Hepatocyte (in vitro differentiated cells): ENCODE measurements at regions not wholly inside any gene's neighbourhood (a gene's known extent, or its start where the extent isn't known, plus 50 kb on each side); places are given as distances from the start of the nearest gene placed in this dataset.
"Not testable (repeated sequence)": the region's sequence is repeated elsewhere in the genome, so short reads cannot be mapped to it uniquely, and the experiment has no call there.

Experiments used
- DNase-seq: peaks from one replicate; pipeline ENCODE4 v3.0.0-alpha.2; 2016; ENCODE audit warnings: low spot score
- H2AFZ ChIP-seq: fragments of 200-600 bp; sonication (generic); 2 replicates; pipeline ENCODE4 v1.6.0; 2016; ENCODE audit warnings: antibody characterized with exemption, mild to moderate bottlenecking
- H3K27ac ChIP-seq: fragments of 200-600 bp; sonication (generic); 2 replicates; pipeline ENCODE4 v1.5.1; 2016; ENCODE audit warnings: mild to moderate bottlenecking
- H3K27me3 ChIP-seq: fragments of 200-600 bp; sonication (generic); 2 replicates; pipeline ENCODE4 v1.6.1; 2016
- H3K36me3 ChIP-seq: fragments of 200-600 bp; sonication (generic); replicated peaks from 2 replicates; pipeline ENCODE4 v1.5.1; 2016; ENCODE audit warnings: low read depth; ENCODE audit not compliant: insufficient read depth
- H3K4me1 ChIP-seq: fragments of 200-600 bp; sonication (generic); 2 replicates; pipeline ENCODE4 v1.5.1; 2016; ENCODE audit warnings: mild to moderate bottlenecking, moderate library complexity; ENCODE audit not compliant: insufficient read depth
- H3K4me2 ChIP-seq: fragments of 200-600 bp; sonication (generic); 2 replicates; pipeline ENCODE4 v1.6.0; 2016
- H3K4me3 ChIP-seq: fragments of 200-600 bp; sonication (generic); 2 replicates; pipeline ENCODE4 v1.5.1; 2016; ENCODE audit warnings: mild to moderate bottlenecking
- H3K79me2 ChIP-seq: fragments of 200-600 bp; sonication (generic); 2 replicates; pipeline ENCODE4 v1.6.0; 2017; ENCODE audit warnings: mild to moderate bottlenecking
- H3K9me2 ChIP-seq: fragments of 200-600 bp; sonication (generic); replicated peaks from 2 replicates; pipeline ENCODE4 v1.6.0; 2017; ENCODE audit warnings: mild to moderate bottlenecking; ENCODE audit not compliant: insufficient read depth
- H3K9me3 ChIP-seq: fragments of 200-600 bp; sonication (generic); 2 replicates; pipeline ENCODE4 v1.5.1; 2016; ENCODE audit warnings: low read depth, mild to moderate bottlenecking
- H4K20me1 ChIP-seq: fragments of 200-600 bp; sonication (generic); 2 replicates; pipeline ENCODE4 v1.6.0; 2016; ENCODE audit warnings: mild to moderate bottlenecking; ENCODE audit not compliant: insufficient read depth, poor library complexity, severe bottlenecking
- EZH2 ChIP-seq: fragments of 200-600 bp; sonication (generic); IDR thresholded peaks from 2 replicates; pipeline ENCODE4 v1.6.1; 2016; ENCODE audit warnings: antibody characterized with exemption, mild to moderate bottlenecking, borderline replicate concordance
- EZH2phosphoT487 ChIP-seq: fragments of 200-600 bp; sonication (generic); IDR thresholded peaks from one replicate; pipeline ENCODE4 v1.6.1; 2018; ENCODE audit warnings: antibody characterized with exemption, mild to moderate bottlenecking, low read depth, moderate library complexity; ENCODE audit not compliant: unreplicated experiment, severe bottlenecking
- WGBS: methylation state at CpG from one replicate; pipeline ENCODE4 v1.1.6; 2016; ENCODE audit warnings: low lambda C conversion rate; ENCODE audit errors: missing lambda C conversion rate; 5-methylcytosine and 5-hydroxymethylcytosine counted together
- TF ChIP-seq, protein P1 (sequence below): fragments of 200-600 bp; sonication (generic); IDR thresholded peaks from 2 replicates; pipeline ENCODE4 v1.5.1; 2016; ENCODE audit warnings: antibody characterized with exemption, mild to moderate bottlenecking; ENCODE audit not compliant: poor library complexity

DNA sequence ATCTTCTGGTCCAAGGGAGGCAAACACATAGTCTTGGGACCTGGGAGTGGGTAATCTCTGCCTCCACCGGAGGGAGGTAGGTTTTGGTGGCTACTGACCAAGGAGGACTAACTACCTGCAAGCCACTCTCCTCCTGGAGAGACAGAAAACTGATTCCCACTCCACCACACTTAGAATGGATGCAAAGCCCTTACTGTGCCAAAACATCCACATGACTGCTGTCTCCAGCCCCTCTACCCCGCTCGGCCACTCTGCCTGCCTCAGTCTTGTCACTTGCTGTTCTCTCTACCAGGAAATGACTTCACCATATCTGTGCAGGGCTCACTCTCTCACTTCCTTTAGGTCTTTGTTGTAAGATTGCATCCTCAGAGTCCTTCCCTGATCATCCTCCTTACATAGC lies 129.5 kb upstream of the ARG1 start:
- no peak overlapping the region for H3K4me3 ChIP-seq
- no peak for DNase-seq
- no peak overlapping the region for H2AFZ ChIP-seq
- no peaks in the 10 kb centered on the region for H3K4me1 ChIP-seq
- H3K9me3 ChIP-seq = no peaks in the 10 kb centered on the region
- no peaks in the 10 kb centered on the region for H3K27me3 ChIP-seq
- no peak overlapping the region for H3K27ac ChIP-seq
- H3K9me2 ChIP-seq = no peaks in the 10 kb centered on the region
- H3K36me3 ChIP-seq = no peaks in the 10 kb centered on the region
- TF ChIP-seq, protein P1, sequence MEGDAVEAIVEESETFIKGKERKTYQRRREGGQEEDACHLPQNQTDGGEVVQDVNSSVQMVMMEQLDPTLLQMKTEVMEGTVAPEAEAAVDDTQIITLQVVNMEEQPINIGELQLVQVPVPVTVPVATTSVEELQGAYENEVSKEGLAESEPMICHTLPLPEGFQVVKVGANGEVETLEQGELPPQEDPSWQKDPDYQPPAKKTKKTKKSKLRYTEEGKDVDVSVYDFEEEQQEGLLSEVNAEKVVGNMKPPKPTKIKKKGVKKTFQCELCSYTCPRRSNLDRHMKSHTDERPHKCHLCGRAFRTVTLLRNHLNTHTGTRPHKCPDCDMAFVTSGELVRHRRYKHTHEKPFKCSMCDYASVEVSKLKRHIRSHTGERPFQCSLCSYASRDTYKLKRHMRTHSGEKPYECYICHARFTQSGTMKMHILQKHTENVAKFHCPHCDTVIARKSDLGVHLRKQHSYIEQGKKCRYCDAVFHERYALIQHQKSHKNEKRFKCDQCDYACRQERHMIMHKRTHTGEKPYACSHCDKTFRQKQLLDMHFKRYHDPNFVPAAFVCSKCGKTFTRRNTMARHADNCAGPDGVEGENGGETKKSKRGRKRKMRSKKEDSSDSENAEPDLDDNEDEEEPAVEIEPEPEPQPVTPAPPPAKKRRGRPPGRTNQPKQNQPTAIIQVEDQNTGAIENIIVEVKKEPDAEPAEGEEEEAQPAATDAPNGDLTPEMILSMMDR = no peak
- TF ChIP-seq EZH2phosphoT487 = no peak
- TF ChIP-seq EZH2 = no peak
- no peak overlapping the region for H3K4me2 ChIP-seq
- 94% methylated on average over 3 of the region's 3 CpGs for WGBS
- no peaks in the 10 kb centered on the region for H3K79me2 ChIP-seq
- H4K20me1 ChIP-seq = no peaks in the 10 kb centered on the region

DNA sequence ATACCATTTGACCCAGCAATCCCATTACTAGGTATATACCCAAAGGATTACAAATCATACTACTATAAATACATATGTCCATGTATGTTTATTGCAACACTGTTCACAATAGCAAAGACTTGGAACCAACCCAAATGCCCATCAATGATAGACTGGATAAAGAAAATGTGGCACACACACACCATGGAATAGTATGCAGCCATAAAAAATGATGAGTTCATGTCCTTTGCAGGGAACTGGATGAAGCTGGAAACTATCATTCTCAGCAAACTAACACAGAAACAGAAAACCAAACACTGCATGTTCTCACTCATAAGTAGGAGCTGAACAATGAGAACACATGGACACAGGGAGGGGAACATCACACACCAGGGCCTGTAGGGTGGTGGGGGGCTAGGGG lies 127.7 kb upstream of the ARG1 start:
- not testable (repeated sequence) for H3K27me3 ChIP-seq, H3K9me2 ChIP-seq, H3K4me1 ChIP-seq, H3K9me3 ChIP-seq, H4K20me1 ChIP-seq, DNase-seq, H3K4me2 ChIP-seq, H3K27ac ChIP-seq, H3K36me3 ChIP-seq, H3K4me3 ChIP-seq, H2AFZ ChIP-seq, H3K79me2 ChIP-seq

DNA sequence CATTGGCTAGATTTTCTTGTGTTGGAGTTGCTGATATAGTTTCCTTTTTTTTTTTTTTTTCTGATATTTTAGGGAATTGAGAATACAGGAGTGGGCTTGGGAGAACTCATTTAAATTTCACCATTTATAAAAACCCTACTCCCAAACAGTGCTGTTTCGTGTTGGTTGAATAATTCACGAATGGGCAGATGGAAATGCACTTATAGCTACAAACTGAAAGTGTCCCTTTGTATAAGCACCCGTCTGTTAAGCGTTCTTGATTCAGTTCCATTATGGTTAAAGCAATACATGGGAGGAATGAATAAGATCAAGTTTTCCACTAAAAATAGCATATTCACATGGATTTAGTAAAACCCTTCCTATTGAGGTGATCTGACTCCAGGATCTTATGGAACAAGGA lies 122.2 kb upstream of the ARG1 start:
- H3K9me2 ChIP-seq = no peaks in the 10 kb centered on the region
- no peaks in the 10 kb centered on the region for H4K20me1 ChIP-seq
- no peak for DNase-seq
- no peaks in the 10 kb centered on the region for H3K36me3 ChIP-seq
- no peak overlapping the region for H3K4me3 ChIP-seq
- no peaks in the 10 kb centered on the region for H3K79me2 ChIP-seq
- no peaks in the 10 kb centered on the region for H3K27me3 ChIP-seq
- H3K4me1 ChIP-seq = no peaks in the 10 kb centered on the region
- no peak overlapping the region for H2AFZ ChIP-seq
- H3K9me3 ChIP-seq = no peaks in the 10 kb centered on the region
- 90% methylated on average over 4 of the region's 4 CpGs for WGBS
- H3K27ac ChIP-seq = no peak overlapping the region
- no peak overlapping the region for H3K4me2 ChIP-seq
- no peak for TF ChIP-seq EZH2phosphoT487
- no peak for TF ChIP-seq EZH2
- TF ChIP-seq, protein P1 = no peak

DNA sequence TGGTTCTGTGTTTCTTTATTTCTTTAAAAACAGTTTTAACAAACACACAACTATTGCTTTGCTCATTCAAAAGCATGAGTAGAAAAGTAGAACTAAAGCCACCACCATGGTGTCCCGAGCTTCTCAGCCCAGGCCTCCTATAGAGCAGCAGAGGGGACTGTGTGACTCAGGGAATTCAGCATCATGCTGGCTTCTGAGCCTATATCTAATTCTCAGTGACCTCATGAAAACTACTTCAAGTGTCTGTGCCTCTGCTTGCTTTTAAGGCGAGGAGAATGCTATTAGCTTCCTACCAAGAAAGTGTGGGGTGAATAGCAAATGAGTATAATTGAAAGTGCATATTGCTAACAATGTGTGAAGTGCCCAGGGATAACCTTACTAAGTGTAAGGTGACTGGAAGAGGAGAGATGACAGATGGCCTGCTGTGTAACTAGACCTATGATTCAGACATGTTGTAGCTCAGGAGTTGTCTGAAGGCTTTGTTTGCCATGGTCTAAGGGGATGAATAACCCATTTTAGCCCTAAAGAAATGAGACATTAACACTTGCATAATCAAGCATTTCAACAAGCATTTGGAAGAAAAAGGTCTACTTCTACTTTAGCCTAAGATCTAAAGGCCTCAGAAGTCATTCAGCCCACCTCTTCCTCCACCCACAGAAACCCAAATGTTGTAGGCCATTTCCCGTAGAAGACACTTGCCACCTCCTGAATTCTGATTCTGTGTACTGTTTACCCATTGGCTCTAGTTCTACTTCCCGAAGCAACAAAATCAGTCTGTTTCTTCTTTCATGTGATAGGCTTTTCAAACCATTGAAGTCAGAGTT lies 121.5 kb upstream of the ARG1 start:
- no peak for DNase-seq
- Histone ChIP-seq H3K4me2 (no peak overlapping the region), H3K9me2 (no peaks in the 10 kb centered on the region), H3K79me2 (no peaks in the 10 kb centered on the region), H4K20me1 (no peaks in the 10 kb centered on the region), H3K4me3 (no peak overlapping the region), H2AFZ (no peak overlapping the region), H3K27ac (no peak overlapping the region), H3K4me1 (no peaks in the 10 kb centered on the region), H3K36me3 (no peaks in the 10 kb centered on the region), H3K9me3 (no peaks in the 10 kb centered on the region), H3K27me3 (no peaks in the 10 kb centered on the region)
- TF ChIP-seq EZH2phosphoT487 (no peak), EZH2 (no peak)
- WGBS = 92% methylated on average over 4 of the region's 4 CpGs
